Fibroblast of the aortic adventitia (primary cell): ENCODE measurements at regions not wholly inside any gene's neighbourhood (a gene's known extent, or its start where the extent isn't known, plus 50 kb on each side); places are given as distances from the start of the nearest gene placed in this dataset.

ENCODE experiments used
- DNase-seq: peaks from one replicate; pipeline ENCODE4 v3.0.0-alpha.2; 2010; ENCODE audit warnings: low read depth
- H3K4me3 ChIP-seq: 2 replicates; pipeline ENCODE4 v1.5.1; 2011; ENCODE audit warnings: low read depth, mild to moderate bottlenecking, control low read depth, low read length, moderate library complexity
- TF ChIP-seq, protein P1 (sequence below): IDR thresholded peaks from 2 replicates; pipeline ENCODE4 v1.5.1; 2011; ENCODE audit warnings: mild to moderate bottlenecking, low read length, control low read depth, inconsistent platforms; ENCODE audit not compliant: insufficient read depth

DNA sequence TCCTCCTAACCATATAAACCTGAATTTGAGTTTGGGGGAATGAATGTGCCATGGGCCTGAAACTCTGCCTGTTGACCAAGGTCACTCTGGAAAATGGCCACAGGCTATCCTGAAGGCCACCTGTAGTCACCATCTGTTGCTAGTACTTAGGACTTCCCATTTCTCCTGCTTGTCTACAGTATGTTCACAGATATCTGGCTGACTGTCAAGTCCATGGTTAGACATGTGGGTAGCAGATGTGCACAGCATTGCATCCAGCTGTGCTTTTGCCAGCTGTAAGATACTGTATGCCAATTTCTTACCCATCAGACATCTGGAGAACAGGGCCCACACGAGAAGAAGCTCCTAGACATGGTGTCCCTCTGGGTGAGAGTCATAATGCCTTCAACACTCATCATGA lies 475.4 kb downstream of the INSC start:
- no peak overlapping the region for H3K4me3 ChIP-seq
- TF ChIP-seq, protein P1, sequence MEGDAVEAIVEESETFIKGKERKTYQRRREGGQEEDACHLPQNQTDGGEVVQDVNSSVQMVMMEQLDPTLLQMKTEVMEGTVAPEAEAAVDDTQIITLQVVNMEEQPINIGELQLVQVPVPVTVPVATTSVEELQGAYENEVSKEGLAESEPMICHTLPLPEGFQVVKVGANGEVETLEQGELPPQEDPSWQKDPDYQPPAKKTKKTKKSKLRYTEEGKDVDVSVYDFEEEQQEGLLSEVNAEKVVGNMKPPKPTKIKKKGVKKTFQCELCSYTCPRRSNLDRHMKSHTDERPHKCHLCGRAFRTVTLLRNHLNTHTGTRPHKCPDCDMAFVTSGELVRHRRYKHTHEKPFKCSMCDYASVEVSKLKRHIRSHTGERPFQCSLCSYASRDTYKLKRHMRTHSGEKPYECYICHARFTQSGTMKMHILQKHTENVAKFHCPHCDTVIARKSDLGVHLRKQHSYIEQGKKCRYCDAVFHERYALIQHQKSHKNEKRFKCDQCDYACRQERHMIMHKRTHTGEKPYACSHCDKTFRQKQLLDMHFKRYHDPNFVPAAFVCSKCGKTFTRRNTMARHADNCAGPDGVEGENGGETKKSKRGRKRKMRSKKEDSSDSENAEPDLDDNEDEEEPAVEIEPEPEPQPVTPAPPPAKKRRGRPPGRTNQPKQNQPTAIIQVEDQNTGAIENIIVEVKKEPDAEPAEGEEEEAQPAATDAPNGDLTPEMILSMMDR: no peak
- DNase-seq: peak; percentile 2

DNA sequence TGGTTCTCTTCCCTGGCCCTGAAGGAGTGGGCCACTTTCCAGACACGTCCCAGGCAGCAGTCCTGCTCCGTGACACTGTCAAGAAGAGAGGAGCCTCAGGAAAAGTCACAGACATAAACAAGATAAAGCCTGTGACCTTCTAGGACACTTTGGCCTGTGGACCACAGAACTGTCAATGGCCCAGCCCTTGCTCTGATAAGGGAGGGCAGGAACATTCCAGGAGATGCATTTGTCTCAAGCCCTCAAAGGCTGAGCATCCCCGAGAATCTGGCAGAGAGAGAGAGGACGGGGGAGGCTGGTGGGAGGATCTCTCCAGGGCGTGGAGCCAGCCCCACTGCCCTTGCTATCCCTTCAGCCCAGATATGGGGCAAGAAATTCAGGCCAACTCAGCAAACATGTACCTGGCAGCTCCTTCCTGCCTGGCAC lies 476.4 kb downstream of the INSC start:
- H3K4me3 ChIP-seq: no peak overlapping the region
- DNase-seq: no peak
- TF ChIP-seq, protein P1: no peak

DNA sequence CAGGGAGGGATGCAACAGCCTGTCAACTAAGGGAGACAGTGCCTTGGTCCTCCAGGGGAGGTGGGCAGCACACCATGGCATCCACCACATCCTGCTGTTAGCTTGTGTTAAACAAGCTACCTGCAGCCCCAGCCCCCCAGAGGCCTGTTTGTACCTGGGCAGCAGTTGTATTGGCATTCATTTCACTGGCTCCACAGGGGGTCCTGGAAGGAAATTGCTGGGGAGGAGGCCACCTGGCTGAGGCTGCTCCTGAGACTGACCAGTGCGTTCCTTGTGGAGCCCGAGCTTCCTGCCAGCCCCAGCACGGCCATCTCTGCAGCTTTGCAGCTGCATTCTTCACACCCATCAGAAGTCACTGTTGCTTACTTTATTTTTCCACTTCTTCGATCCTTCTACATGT lies 479.9 kb downstream of the INSC start:
- H3K4me3 ChIP-seq: no peak overlapping the region
- TF ChIP-seq, protein P1: no peak
- no peak for DNase-seq

DNA sequence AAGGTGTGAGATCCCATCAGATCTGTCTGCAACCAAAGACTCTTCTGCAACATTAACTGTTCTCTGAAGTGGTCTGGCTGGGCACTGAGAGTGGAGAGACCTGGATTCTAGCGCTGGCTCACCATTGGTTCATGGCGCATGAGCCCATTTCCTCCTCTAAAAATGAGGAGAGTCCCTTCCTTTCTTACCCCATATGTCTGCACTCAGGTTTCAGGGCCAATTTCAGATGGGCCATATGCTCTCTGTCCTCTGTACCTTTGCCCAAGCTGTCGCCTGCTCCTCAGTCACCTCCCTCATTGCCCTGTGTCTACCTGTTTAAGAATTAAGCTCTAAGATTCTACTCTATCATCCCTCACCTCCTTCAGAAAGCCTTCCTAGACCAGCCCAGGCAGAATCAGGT lies 484.7 kb downstream of the INSC start:
- DNase-seq: no peak
- no peak overlapping the region for H3K4me3 ChIP-seq
- TF ChIP-seq, protein P1: no peak

DNA sequence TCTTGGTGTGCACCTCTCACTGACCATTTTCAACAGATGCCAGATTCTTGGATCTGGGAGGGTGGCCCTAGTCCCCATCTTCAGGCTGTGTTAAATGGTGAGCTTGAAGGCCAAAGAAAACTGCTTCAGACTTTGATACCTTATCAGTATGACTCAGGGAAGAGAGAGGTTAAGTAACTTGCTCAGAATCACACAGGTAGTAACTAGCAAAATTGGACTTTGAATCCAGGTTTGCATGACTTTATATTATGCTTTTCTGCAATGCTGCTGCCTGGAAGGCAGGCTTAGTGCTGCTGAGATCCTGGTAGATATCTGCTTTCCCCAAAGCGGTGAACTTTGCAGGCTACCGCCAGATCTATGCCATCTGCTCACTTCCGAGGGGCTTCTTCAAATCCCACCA lies 487.3 kb downstream of the INSC start:
- TF ChIP-seq, protein P1: no peak
- DNase-seq: no peak
- no peak overlapping the region for H3K4me3 ChIP-seq

DNA sequence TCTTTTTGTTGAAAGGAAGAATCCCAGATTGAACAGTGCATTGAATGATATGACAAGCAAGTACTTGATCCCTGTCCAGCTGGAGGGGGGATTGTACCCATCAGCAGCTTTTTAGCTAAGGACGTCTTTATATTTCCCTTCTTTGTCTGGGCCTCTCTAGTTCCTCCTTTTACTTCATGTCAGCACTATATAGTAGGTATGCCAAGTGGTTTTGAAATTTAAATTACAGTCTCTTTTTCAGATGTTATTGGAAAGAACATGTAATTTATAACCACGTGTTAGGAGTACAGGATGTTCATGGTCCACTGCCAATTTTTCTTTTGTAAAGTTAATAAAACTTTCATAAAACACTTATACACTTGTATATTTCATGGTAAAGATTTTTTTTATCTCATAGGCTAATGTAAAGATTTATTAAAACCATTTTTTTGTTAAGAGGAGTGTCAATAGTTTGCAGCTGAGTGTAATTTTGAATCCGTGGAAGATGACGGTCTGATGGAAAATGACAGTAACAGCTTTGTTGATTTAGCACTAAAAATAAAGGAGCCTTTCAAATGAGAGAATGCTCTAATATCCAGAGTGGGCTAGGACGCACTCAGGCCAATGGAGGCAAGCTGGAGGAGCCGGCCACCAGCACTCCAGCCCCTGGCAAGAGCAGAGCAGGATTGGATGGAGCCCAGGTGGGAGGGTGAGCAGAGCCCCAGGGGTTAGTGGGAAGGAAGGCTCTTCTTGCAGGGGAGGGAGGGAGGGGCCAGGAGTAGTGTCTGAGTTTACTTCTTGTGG lies 488.3 kb downstream of the INSC start:
- H3K4me3 ChIP-seq: no peak overlapping the region
- TF ChIP-seq, protein P1: no peak
- no peak for DNase-seq

DNA sequence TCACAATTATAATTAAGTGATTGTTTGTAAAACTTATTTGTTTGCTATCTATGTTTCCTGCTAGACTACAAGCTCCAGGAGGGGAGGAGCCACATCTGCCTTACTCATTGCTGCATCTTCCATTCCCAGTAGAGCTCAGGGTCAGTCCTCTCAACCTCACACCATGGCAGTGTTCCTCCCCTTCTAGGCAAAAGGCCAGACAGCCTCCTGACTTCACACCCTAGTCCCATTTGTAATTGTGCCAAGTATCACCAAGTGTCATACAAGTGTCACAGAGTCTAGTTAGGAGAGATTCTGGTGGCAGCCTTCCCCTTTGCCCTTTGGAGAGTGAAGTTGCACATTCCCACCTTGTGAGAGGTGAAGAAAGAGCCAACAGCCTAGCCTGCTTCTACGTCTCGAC lies 490.4 kb downstream of the INSC start:
- DNase-seq: no peak
- TF ChIP-seq, protein P1: no peak
- H3K4me3 ChIP-seq: no peak overlapping the region
